ENCODE measurements at regions not wholly inside any gene's neighbourhood (a gene's known extent, or its start where the extent isn't known, plus 50 kb on each side); places are given as distances from the start of the nearest gene placed in this dataset.
"Not testable (repeated sequence)": the region's sequence is repeated elsewhere in the genome, so short reads cannot be mapped to it uniquely, and the experiment has no call there.

DNA sequence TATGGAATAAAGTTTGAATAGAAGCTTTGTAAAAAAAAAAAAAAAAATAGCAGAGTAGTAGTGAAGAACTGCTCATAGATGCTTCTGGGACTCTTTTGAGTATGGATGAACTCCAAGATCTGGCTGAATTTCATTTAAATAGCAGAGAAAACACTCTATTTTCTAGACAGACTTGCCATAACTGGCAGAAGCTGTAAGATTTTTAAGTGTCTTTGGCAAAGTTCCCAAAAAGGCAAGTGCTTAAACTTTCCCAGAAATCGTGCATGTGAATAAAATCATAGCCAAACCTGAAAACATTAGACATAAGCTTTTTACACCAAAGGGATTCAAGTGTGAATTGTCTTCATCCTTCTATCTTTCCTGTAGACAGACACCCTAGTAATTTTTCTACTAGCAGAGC, 110.3 kb upstream of the MITF start:
- Histone ChIP-seq H2AFZ (no peak overlapping the region), H4K20me1 (ENCODE audit: insufficient read depth, poor library complexity, severe bottlenecking) (no peaks in the 10 kb centered on the region), H3K4me3 (no peak overlapping the region), H3K36me3 (replicated peaks; ENCODE audit: insufficient read depth, low read depth) (no peaks in the 10 kb centered on the region), H3K4me1 (ENCODE audit: insufficient read depth) (no peaks in the 10 kb centered on the region), H3K4me2 (no peak overlapping the region), H3K79me2 (no peaks in the 10 kb centered on the region), H3K9me2 (replicated peaks; ENCODE audit: insufficient read depth) (no peaks in the 10 kb centered on the region), H3K9me3 (ENCODE audit: low read depth) (no peaks in the 10 kb centered on the region), H3K27me3 (no peaks in the 10 kb centered on the region), H3K27ac (no peak overlapping the region)
- TF ChIP-seq EZH2 (IDR thresholded peaks at IDR 0.05; ENCODE audit: borderline replicate concordance) (no peak), EZH2phosphoT487 (IDR thresholded peaks at IDR 0.05; ENCODE audit: low read depth, severe bottlenecking, unreplicated experiment) (no peak)
- TF ChIP-seq, protein P1, sequence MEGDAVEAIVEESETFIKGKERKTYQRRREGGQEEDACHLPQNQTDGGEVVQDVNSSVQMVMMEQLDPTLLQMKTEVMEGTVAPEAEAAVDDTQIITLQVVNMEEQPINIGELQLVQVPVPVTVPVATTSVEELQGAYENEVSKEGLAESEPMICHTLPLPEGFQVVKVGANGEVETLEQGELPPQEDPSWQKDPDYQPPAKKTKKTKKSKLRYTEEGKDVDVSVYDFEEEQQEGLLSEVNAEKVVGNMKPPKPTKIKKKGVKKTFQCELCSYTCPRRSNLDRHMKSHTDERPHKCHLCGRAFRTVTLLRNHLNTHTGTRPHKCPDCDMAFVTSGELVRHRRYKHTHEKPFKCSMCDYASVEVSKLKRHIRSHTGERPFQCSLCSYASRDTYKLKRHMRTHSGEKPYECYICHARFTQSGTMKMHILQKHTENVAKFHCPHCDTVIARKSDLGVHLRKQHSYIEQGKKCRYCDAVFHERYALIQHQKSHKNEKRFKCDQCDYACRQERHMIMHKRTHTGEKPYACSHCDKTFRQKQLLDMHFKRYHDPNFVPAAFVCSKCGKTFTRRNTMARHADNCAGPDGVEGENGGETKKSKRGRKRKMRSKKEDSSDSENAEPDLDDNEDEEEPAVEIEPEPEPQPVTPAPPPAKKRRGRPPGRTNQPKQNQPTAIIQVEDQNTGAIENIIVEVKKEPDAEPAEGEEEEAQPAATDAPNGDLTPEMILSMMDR (IDR thresholded peaks at IDR 0.05; ENCODE audit: poor library complexity): no peak
- WGBS (ENCODE audit: low lambda C conversion rate, missing lambda C conversion rate): 59% methylated on average over 1 of the region's 1 CpG
- DNase-seq (ENCODE audit: low spot score): no peak

- TF ChIP-seq EZH2 (IDR thresholded peaks at IDR 0.05; ENCODE audit: borderline replicate concordance): no peak
- TF ChIP-seq, protein P1 (IDR thresholded peaks at IDR 0.05; ENCODE audit: poor library complexity): no peak
- no peak for TF ChIP-seq EZH2phosphoT487 (IDR thresholded peaks at IDR 0.05; ENCODE audit: low read depth, severe bottlenecking, unreplicated experiment)
- no peak for DNase-seq (ENCODE audit: low spot score)
- Histone ChIP-seq H2AFZ (no peak overlapping the region), H3K4me3 (no peak overlapping the region), H3K4me1 (ENCODE audit: insufficient read depth) (no peaks in the 10 kb centered on the region), H3K36me3 (replicated peaks; ENCODE audit: insufficient read depth, low read depth) (no peaks in the 10 kb centered on the region), H3K9me3 (ENCODE audit: low read depth) (no peaks in the 10 kb centered on the region), H3K27me3 (no peaks in the 10 kb centered on the region), H3K79me2 (no peaks in the 10 kb centered on the region), H3K27ac (no peak overlapping the region), H3K4me2 (no peak overlapping the region), H3K9me2 (replicated peaks; ENCODE audit: insufficient read depth) (no peaks in the 10 kb centered on the region), H4K20me1 (ENCODE audit: insufficient read depth, poor library complexity, severe bottlenecking) (no peaks in the 10 kb centered on the region)
- 96% methylated on average over 5 of the region's 5 CpGs for WGBS (ENCODE audit: low lambda C conversion rate, missing lambda C conversion rate)
Observed at GRCh38 chr3:69613286-69613685, 126.0 kb upstream of the MITF start.

- whole genome bisulfite sequencing (ENCODE audit: low lambda C conversion rate, missing lambda C conversion rate): 82% methylated on average over 2 of the region's 2 CpGs
- H3K27ac ChIP-seq: no peak overlapping the region
- H3K4me2 ChIP-seq: no peak overlapping the region
- no peak for DNase-seq (ENCODE audit: low spot score)
- no peak overlapping the region for H2AFZ ChIP-seq
- H3K9me3 ChIP-seq (ENCODE audit: low read depth): no peaks in the 10 kb centered on the region
- no peaks in the 10 kb centered on the region for H3K9me2 ChIP-seq (replicated peaks; ENCODE audit: insufficient read depth)
- TF ChIP-seq, protein P1 (IDR thresholded peaks at IDR 0.05; ENCODE audit: poor library complexity): no peak
- TF ChIP-seq EZH2phosphoT487 (IDR thresholded peaks at IDR 0.05; ENCODE audit: low read depth, severe bottlenecking, unreplicated experiment): no peak
- H3K36me3 ChIP-seq (replicated peaks; ENCODE audit: insufficient read depth, low read depth): no peaks in the 10 kb centered on the region
- no peaks in the 10 kb centered on the region for H3K27me3 ChIP-seq
- no peaks in the 10 kb centered on the region for H3K79me2 ChIP-seq
- H4K20me1 ChIP-seq (ENCODE audit: insufficient read depth, poor library complexity, severe bottlenecking): no peaks in the 10 kb centered on the region
- H3K4me1 ChIP-seq (ENCODE audit: insufficient read depth): no peaks in the 10 kb centered on the region
- H3K4me3 ChIP-seq: no peak overlapping the region
Observed at GRCh38 chr3:69612791-69613190, 126.5 kb upstream of the MITF start.

DNA sequence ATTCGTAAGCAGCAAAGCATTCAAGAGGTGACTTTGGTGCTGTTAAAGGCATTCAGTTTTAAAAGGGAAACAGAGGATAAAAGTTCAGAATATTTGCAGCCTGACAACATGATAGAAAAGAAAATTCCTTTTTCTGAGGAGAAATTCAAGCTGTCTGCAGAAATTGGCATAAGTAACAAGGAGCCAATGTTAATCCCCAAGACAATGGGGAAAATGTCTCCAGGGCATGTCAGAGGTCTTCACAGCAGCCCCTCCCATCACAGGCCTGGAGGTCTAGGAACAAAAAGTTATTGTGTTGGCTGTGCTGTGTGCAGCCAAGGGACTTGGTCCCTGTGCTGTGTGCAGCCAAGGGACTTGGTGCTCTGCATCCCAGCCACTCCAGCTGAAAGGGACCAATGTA, 129.7 kb upstream of the MITF start:
- WGBS (ENCODE audit: low lambda C conversion rate, missing lambda C conversion rate): 54% methylated on average over 1 of the region's 1 CpG

More for the DNA sequence above, 129.7 kb upstream of the MITF start:
- not testable (repeated sequence) for DNase-seq (ENCODE audit: low spot score); H3K4me2 ChIP-seq; H3K4me1 ChIP-seq (ENCODE audit: insufficient read depth); H3K9me3 ChIP-seq (ENCODE audit: low read depth); H3K4me3 ChIP-seq; H4K20me1 ChIP-seq (ENCODE audit: insufficient read depth, poor library complexity, severe bottlenecking); H3K9me2 ChIP-seq (replicated peaks; ENCODE audit: insufficient read depth); H3K27ac ChIP-seq; H3K27me3 ChIP-seq; H3K79me2 ChIP-seq; H2AFZ ChIP-seq; H3K36me3 ChIP-seq (replicated peaks; ENCODE audit: insufficient read depth, low read depth)

Data from hepatocyte (in vitro differentiated cells).